Mucosa of descending colon (tissue), 3 donors: ENCODE measurements at regions not wholly inside any gene's neighbourhood (a gene's known extent, or its start where the extent isn't known, plus 50 kb on each side); places are given as distances from the start of the nearest gene placed in this dataset.

ENCODE experiments used
- ATAC-seq: fragments of 200-7000 bp; cut with Tn5 transposase; one replicate; pipeline ENCODE4 v1.9.1; 2020; ENCODE audit warnings: mild to moderate bottlenecking, moderate library complexity
- DNase-seq, 3 donors: peaks; one replicate each; pipeline ENCODE4 v3.0.0-alpha.2; 2020
- H3K36me3 ChIP-seq: fragments of 200-600 bp; one replicate; pipeline ENCODE4 v1.8.0; 2021; ENCODE audit warnings: low read depth, mild to moderate bottlenecking
- H3K4me1 ChIP-seq: fragments of 200-600 bp; one replicate; pipeline ENCODE4 v1.8.0; 2021; ENCODE audit warnings: low read depth, mild to moderate bottlenecking
- H3K4me3 ChIP-seq: fragments of 200-600 bp; one replicate; pipeline ENCODE4 v1.8.0; 2021; ENCODE audit warnings: mild to moderate bottlenecking
- H3K9me3 ChIP-seq: fragments of 200-600 bp; one replicate; pipeline ENCODE4 v1.8.0; 2021; ENCODE audit warnings: mild to moderate bottlenecking
- intact Hi-C, 2 donors: fragments of 100-400 bp; cut with DNase I in 1 of 2; cut with micrococcal nuclease in 1 of 2; formaldehyde crosslinking; loops; one replicate each; pipeline versions ENCODE4 v1.11.0 to v1.11.1; 2022; cut with DNase I, micrococcal nuclease
- TF ChIP-seq, protein P1 (sequence below): fragments of 200-600 bp; IDR thresholded peaks from one replicate; pipeline ENCODE4 v1.8.0; 2022; ENCODE audit warnings: antibody characterized with exemption, mild to moderate bottlenecking
- donor health status: DM: no; HTN: no; CAD: no; lungs with moderate emphysema.
- donor health status: DM: no; HTN: no; CAD: no.
- donor health status: DM: no; HTN: yes; CAD: no.

DNA sequence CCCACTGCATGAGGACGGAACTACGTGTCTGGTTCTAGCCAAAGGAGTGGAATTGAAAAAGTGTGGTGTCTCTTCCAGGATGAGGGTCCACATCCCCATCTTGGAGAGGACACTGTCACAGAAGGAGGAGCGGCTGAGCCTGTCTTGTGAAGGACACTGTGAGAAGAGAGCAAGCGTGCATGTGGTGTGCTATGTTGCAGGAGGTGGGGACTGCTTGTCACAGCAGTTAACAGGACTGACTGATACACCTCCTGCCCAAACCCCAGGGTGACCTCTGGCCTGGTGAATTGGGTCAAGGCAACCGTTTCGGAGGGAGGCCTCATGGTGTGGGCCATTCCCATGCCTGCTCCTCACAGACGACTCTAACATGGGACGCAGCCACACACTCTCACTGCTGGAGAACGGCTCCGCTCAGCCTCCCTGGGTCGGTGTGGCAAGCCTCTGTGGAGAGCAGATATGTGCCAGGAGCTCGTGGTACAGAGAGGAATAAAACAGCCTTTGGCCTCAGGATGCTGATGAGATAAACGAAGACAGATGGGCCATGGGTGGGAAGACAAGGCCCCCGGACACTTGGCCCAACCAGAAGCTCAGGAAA is 56.4 kb upstream of the RBFOX3 start:
- TF ChIP-seq, protein P1, sequence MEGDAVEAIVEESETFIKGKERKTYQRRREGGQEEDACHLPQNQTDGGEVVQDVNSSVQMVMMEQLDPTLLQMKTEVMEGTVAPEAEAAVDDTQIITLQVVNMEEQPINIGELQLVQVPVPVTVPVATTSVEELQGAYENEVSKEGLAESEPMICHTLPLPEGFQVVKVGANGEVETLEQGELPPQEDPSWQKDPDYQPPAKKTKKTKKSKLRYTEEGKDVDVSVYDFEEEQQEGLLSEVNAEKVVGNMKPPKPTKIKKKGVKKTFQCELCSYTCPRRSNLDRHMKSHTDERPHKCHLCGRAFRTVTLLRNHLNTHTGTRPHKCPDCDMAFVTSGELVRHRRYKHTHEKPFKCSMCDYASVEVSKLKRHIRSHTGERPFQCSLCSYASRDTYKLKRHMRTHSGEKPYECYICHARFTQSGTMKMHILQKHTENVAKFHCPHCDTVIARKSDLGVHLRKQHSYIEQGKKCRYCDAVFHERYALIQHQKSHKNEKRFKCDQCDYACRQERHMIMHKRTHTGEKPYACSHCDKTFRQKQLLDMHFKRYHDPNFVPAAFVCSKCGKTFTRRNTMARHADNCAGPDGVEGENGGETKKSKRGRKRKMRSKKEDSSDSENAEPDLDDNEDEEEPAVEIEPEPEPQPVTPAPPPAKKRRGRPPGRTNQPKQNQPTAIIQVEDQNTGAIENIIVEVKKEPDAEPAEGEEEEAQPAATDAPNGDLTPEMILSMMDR: no peak
- ATAC-seq: no peak
- DNase-seq: no peak
- Histone ChIP-seq H3K36me3 (no peaks in the 10 kb centered on the region), H3K4me3 (no peak overlapping the region), H3K4me1 (no peaks in the 10 kb centered on the region), H3K9me3 (no peaks in the 10 kb centered on the region)
- intact Hi-C loops: no loop called here

DNA sequence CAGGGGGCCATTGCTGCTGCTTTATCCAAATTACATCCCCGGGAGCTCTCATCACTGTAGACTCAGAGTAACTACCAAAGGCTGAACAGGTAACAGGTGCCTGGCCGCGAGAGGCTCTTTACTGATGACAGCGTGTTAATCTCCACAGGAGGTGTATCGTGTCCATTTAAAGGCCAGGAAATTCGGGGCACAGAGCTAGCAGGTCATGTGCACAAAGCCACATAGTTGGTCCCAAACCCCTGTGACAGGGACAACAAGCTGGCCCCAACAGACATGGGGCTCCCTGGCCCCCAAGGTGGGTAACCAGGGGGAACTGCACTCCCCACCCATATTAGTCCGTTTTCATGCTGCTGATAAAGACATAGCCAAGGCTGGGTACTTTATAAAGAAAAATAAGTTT is 55.3 kb upstream of the RBFOX3 start:
- Histone ChIP-seq H3K4me1 (no peaks in the 10 kb centered on the region), H3K4me3 (no peak overlapping the region), H3K9me3 (no peaks in the 10 kb centered on the region), H3K36me3 (no peaks in the 10 kb centered on the region)
- intact Hi-C loops: no loop called here
- DNase-seq (no peak), ATAC-seq (no peak)
- TF ChIP-seq, protein P1: no peak

DNA sequence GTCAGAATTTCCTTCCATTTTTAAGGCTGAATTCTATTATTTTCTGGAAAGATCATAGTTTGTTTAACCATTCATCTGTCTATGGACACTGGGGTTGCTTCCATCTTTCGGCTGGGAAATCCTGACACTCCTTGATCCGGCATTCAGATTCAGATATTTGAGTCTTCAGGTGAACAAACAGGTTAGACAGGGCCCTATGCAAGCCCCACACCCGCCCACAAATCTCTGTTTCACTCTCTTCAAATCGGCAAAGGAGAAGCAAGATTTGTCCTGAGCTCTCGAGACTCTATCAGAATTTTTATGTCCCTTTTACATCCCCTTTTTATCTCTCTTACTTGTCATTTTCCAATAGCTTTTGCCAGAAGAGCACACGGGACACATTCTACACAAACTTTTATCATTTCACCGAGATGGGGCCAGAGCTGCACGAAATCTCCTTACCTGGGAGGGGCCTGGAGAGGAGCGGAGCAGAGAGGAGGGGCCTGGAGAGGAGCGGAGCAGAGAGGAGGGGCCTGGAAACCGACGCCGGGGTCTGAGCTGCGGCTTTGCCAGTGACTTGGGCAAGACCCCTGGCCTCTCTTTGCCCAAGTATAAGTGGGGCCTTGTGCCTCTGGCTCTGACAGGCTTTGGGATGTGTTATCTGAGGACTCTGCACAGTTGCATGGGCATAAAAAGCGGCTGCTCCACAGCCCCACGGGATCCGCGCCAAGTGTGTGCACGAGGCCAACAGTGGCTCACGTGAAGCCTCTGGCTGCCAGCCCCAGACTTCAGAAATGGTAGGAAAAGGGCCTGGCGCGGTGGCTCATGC is 54.3 kb upstream of the RBFOX3 start:
- H3K36me3 ChIP-seq: no peaks in the 10 kb centered on the region
- H3K9me3 ChIP-seq: no peaks in the 10 kb centered on the region
- H3K4me1 ChIP-seq: no peaks in the 10 kb centered on the region
- ATAC-seq: peak; percentile 64
- DNase-seq: peak; percentile 53 to 78 (median 77)
- intact Hi-C loops: no loop called here
- H3K4me3 ChIP-seq: no peak overlapping the region
- TF ChIP-seq, protein P1: no peak

DNA sequence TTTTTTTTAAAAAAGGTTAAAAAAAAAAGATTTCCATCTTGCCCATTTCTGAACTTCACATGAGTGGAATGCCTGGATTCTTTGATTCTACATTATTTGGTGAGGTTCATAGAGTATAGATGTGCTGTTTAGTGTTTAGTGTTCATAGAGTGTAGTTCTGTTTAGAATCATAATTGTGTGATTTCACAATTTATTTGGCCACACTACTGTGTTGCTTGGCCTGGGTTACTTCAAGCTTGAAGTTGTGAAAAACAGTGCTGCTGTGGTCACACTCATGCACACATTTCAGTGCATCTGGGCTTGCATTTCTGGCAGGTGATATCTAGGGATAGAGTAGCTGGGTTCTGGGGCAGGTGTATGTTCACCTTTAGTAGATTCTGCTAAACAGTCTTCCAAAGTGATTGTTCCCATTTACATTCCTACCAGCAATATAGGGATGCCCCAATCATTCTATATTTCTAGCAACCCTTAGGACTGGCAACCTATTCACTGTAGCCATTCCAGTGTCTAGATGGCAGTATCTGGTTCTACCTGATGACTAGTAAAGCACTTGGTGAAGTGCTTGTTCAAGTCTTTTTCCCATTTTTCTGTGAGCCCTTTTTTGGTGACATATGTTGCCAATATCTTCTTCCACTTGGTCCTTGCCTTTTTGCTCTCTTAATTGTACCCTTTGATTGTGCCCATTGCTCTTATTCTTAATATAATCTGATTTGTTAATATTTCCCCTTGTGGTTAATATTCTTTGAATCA is 50.6 kb upstream of the RBFOX3 start:
- TF ChIP-seq, protein P1: no peak
- no peaks in the 10 kb centered on the region for H3K9me3 ChIP-seq
- no peak overlapping the region for H3K4me3 ChIP-seq
- DNase-seq (no peak), ATAC-seq (no peak)
- no peaks in the 10 kb centered on the region for H3K4me1 ChIP-seq
- no peaks in the 10 kb centered on the region for H3K36me3 ChIP-seq
- intact Hi-C loops: no loop called here
